ENCODE measurements at regions not wholly inside any gene's neighbourhood (a gene's known extent, or its start where the extent isn't known, plus 50 kb on each side); places are given as distances from the start of the nearest gene placed in this dataset.
"Not testable (repeated sequence)": the region's sequence is repeated elsewhere in the genome, so short reads cannot be mapped to it uniquely, and the experiment has no call there.

DNA sequence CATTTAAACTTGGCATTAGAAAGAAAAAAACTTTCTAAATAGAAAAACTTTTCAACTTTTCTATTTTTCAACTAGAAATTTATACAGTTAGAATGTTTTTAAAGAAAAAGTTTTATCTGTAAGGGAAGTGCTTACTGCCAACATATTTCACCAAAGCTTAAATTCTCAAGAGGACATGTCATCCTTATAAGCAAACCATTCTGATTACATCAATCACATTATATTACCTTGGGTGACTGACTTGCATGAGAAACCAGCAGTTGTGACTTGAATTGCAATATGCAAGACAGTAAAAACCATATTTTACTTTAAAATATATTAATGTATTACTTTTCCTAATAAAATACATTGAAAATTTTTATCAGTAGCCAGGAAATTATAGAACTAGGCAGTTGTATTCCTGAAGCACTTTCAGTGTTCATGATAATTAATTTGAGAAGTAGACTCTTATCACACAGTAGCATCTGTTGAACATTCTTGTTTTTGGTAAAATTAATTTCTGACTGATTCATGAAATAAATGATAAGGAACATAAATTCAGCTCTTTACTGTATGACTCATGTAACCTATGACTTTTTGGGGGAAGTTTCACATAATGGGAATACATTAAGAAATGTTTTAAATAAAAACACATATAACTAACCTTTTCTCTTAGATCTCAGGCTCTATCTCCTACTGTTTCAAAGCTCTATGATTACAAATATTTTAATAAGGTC lies 345.0 kb upstream of the CCDC179 start:
- Histone ChIP-seq H3K27me3 (ENCODE audit: control insufficient read depth, insufficient read depth, low read length) (no peaks in the 10 kb centered on the region), H3K36me3 (ENCODE audit: control insufficient read depth, insufficient read depth, low read length) (peaks cover 3% of the 10 kb centered on the region; the same call in 1 of the 2 replicates), H3K27ac (ENCODE audit: low read depth, low read length) (no peak overlapping the region), H3K9me3 (ENCODE audit: control insufficient read depth, insufficient read depth, low read depth, low read length) (peaks cover 24% of the 10 kb centered on the region), H3K9ac (ENCODE audit: low read length) (no peak overlapping the region), H3K4me1 (ENCODE audit: control insufficient read depth, insufficient read depth, low read length) (no peaks in the 10 kb centered on the region), H3K4me3 (ENCODE audit: low read depth, low read length) (no peak overlapping the region)

- Histone ChIP-seq H3K27me3 (ENCODE audit: control insufficient read depth, insufficient read depth, low read length) (no peaks in the 10 kb centered on the region), H3K4me1 (ENCODE audit: control insufficient read depth, insufficient read depth, low read length) (no peaks in the 10 kb centered on the region), H3K9me3 (ENCODE audit: control insufficient read depth, insufficient read depth, low read depth, low read length) (peaks cover 19% of the 10 kb centered on the region), H3K9ac (ENCODE audit: low read length) (no peak overlapping the region), H3K36me3 (ENCODE audit: control insufficient read depth, insufficient read depth, low read length) (peaks cover 3% of the 10 kb centered on the region; the same call in 1 of the 2 replicates), H3K27ac (ENCODE audit: low read depth, low read length) (no peak overlapping the region), H3K4me3 (ENCODE audit: low read depth, low read length) (no peak overlapping the region)
Observed at GRCh38 chr11:23206741-23207336, 346.6 kb upstream of the CCDC179 start.

DNA sequence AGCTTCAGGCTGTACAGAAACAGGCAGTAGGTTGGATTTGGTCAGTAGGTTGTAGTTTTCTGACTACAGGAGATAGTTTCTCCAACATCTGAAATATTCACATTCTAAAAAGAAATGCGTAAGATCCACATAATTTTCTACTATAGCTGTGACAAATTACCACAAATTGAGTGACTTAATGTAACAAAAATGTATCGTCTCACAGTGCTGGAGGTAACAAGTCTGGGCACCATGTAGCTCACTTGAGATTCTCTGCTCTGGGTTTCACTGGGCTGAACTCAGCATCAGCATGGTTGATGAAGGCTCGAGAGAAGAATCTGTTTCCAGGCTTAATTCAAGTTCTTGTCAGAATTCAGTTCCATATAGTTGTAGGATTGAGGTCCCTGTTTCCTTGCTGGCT lies 350.9 kb upstream of the CCDC179 start:
- H3K4me1 ChIP-seq (ENCODE audit: control insufficient read depth, insufficient read depth, low read length), result no peaks in the 10 kb centered on the region
- H3K27me3 ChIP-seq (ENCODE audit: control insufficient read depth, insufficient read depth, low read length), result no peaks in the 10 kb centered on the region
- no peaks in the 10 kb centered on the region for H3K36me3 ChIP-seq (ENCODE audit: control insufficient read depth, insufficient read depth, low read length)
- H3K9me3 ChIP-seq (ENCODE audit: control insufficient read depth, insufficient read depth, low read depth, low read length), result no peaks in the 10 kb centered on the region
- H3K27ac ChIP-seq (ENCODE audit: low read depth, low read length), result no peak overlapping the region
- H3K9ac ChIP-seq (ENCODE audit: low read length), result no peak overlapping the region
- H3K4me3 ChIP-seq (ENCODE audit: low read depth, low read length), result no peak overlapping the region

DNA sequence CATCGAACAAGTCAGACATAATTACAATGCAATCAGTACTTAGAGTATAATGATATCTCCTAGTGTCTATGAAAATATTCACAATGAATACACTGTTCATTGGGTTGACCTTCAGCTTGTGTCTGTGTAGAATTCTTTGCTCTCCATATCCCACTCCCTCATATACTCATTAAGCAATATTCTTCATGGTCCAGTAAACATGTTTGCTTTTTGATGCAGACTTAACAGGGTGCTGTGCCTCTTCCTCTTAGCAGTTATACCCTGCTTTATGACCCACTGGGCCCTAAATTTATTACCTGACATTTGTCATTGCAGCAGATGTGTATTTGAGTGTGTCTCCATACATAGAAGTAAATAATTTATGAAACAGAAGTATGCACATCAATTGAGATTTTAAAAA lies 352.5 kb upstream of the CCDC179 start:
- Histone ChIP-seq H3K27me3 (ENCODE audit: control insufficient read depth, insufficient read depth, low read length) (no peaks in the 10 kb centered on the region), H3K27ac (ENCODE audit: low read depth, low read length) (no peak overlapping the region), H3K4me1 (ENCODE audit: control insufficient read depth, insufficient read depth, low read length) (no peaks in the 10 kb centered on the region)

DNA sequence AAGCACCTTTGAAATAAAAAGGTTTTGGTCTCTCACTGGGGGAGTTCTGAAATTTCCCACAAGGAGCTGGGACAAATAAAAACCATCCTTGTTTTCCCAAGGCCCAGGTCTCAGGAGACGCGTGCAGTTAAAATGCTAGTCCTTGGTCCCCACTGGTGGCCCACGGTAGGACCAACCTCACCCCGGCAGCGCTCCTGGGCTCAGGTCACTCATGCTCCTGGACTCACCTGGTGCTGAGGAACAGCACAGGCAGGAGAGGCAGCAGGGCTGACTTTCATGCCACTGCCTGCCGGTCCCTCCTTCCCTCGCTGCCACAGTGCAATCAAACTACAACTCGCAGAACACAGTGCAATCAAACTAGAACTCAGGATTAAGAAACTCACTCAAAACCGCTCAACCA lies 356.8 kb upstream of the CCDC179 start:
- Histone ChIP-seq H3K4me1 (ENCODE audit: control insufficient read depth, insufficient read depth, low read length) (no peaks in the 10 kb centered on the region), H3K9ac (ENCODE audit: low read length) (no peak overlapping the region), H3K4me3 (ENCODE audit: low read depth, low read length) (no peak overlapping the region), H3K36me3 (ENCODE audit: control insufficient read depth, insufficient read depth, low read length) (no peaks in the 10 kb centered on the region), H3K27me3 (ENCODE audit: control insufficient read depth, insufficient read depth, low read length) (no peaks in the 10 kb centered on the region), H3K27ac (ENCODE audit: low read depth, low read length) (no peak overlapping the region), H3K9me3 (ENCODE audit: control insufficient read depth, insufficient read depth, low read depth, low read length) (no peaks in the 10 kb centered on the region)

More for the DNA sequence above, 352.5 kb upstream of the CCDC179 start:
- Histone ChIP-seq H3K9me3 (ENCODE audit: control insufficient read depth, insufficient read depth, low read depth, low read length) (no peaks in the 10 kb centered on the region), H3K4me3 (ENCODE audit: low read depth, low read length) (no peak overlapping the region), H3K36me3 (ENCODE audit: control insufficient read depth, insufficient read depth, low read length) (no peaks in the 10 kb centered on the region), H3K9ac (ENCODE audit: low read length) (no peak overlapping the region)

- not testable (repeated sequence) for H3K27ac ChIP-seq (ENCODE audit: low read depth, low read length); H3K9ac ChIP-seq (ENCODE audit: low read length); H3K4me3 ChIP-seq (ENCODE audit: low read depth, low read length); H3K36me3 ChIP-seq (ENCODE audit: control insufficient read depth, insufficient read depth, low read length); H3K27me3 ChIP-seq (ENCODE audit: control insufficient read depth, insufficient read depth, low read length); H3K9me3 ChIP-seq (ENCODE audit: control insufficient read depth, insufficient read depth, low read depth, low read length); H3K4me1 ChIP-seq (ENCODE audit: control insufficient read depth, insufficient read depth, low read length)
Observed at GRCh38 chr11:23220086-23220485, 359.8 kb upstream of the CCDC179 start.

DNA sequence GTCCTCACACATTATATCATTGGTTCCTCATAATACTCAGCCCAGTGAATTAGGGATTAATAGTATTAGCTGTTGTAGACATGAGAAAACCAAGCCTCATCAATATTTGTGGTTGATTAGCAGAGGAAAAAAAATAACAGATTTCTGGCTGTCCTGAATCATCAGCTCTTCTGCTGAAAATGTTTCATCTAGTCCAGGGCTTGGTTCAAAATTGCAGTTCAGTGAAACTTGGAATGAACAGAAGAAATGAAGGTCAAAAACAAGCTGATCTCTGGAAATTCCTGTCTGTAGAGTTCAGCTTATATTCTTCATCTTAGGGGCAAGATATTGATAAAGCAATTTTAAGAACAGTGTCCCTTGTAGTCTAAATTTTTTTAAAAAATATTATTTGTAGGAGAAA lies 361.1 kb upstream of the CCDC179 start:
- no peaks in the 10 kb centered on the region for H3K27me3 ChIP-seq (ENCODE audit: control insufficient read depth, insufficient read depth, low read length)
- H3K27ac ChIP-seq (ENCODE audit: low read depth, low read length), result no peak overlapping the region
- no peak overlapping the region for H3K4me3 ChIP-seq (ENCODE audit: low read depth, low read length)
- H3K36me3 ChIP-seq (ENCODE audit: control insufficient read depth, insufficient read depth, low read length), result no peaks in the 10 kb centered on the region
- no peaks in the 10 kb centered on the region for H3K4me1 ChIP-seq (ENCODE audit: control insufficient read depth, insufficient read depth, low read length)
- H3K9me3 ChIP-seq (ENCODE audit: control insufficient read depth, insufficient read depth, low read depth, low read length), result no peaks in the 10 kb centered on the region
- no peak overlapping the region for H3K9ac ChIP-seq (ENCODE audit: low read length)

GRCh38 chr11:23226331-23227077 lies 366.2 kb upstream of the CCDC179 start:
- H3K27me3 ChIP-seq (ENCODE audit: control insufficient read depth, insufficient read depth, low read length), result no peaks in the 10 kb centered on the region
- H3K4me3 ChIP-seq (ENCODE audit: low read depth, low read length), result no peak overlapping the region
- H3K4me1 ChIP-seq (ENCODE audit: control insufficient read depth, insufficient read depth, low read length), result no peaks in the 10 kb centered on the region
- H3K27ac ChIP-seq (ENCODE audit: low read depth, low read length), result no peak overlapping the region
- H3K9me3 ChIP-seq (ENCODE audit: control insufficient read depth, insufficient read depth, low read depth, low read length), result no peaks in the 10 kb centered on the region
- H3K36me3 ChIP-seq (ENCODE audit: control insufficient read depth, insufficient read depth, low read length), result no peaks in the 10 kb centered on the region
- H3K9ac ChIP-seq (ENCODE audit: low read length), result no peak overlapping the region

- Histone ChIP-seq H3K9me3 (ENCODE audit: control insufficient read depth, insufficient read depth, low read depth, low read length) (no peaks in the 10 kb centered on the region), H3K4me3 (ENCODE audit: low read depth, low read length) (no peak overlapping the region), H3K27me3 (ENCODE audit: control insufficient read depth, insufficient read depth, low read length) (no peaks in the 10 kb centered on the region), H3K9ac (ENCODE audit: low read length) (no peak overlapping the region), H3K36me3 (ENCODE audit: control insufficient read depth, insufficient read depth, low read length) (no peaks in the 10 kb centered on the region), H3K27ac (ENCODE audit: low read depth, low read length) (no peak overlapping the region), H3K4me1 (ENCODE audit: control insufficient read depth, insufficient read depth, low read length) (no peaks in the 10 kb centered on the region; the same call in 1 of the 2 replicates)
Observed at GRCh38 chr11:23227078-23227445, 366.8 kb upstream of the CCDC179 start.

DNA sequence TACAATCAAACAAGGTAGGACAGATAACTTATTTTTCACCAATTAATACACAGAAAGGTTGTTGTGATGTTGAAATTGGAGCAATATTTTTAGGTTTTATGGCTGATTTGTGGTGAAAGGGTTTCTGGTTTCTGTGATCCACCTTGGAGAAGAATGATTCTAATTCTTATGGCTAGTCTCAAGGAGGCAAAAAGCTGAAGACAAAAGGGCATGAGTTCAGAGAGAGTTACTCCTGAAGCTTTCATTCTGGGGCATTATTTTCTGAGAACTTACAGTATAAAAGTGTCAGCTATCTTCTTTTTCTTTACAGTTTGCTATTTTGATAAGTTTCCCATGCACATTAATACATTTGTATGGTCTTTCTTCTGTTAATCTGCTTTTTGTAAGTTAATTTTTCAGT lies 372.4 kb upstream of the CCDC179 start:
- Histone ChIP-seq H3K27ac (ENCODE audit: low read depth, low read length) (no peak overlapping the region), H3K4me3 (ENCODE audit: low read depth, low read length) (no peak overlapping the region), H3K9me3 (ENCODE audit: control insufficient read depth, insufficient read depth, low read depth, low read length) (no peaks in the 10 kb centered on the region), H3K4me1 (ENCODE audit: control insufficient read depth, insufficient read depth, low read length) (no peaks in the 10 kb centered on the region; the same call in 1 of the 2 replicates), H3K9ac (ENCODE audit: low read length) (no peak overlapping the region), H3K36me3 (ENCODE audit: control insufficient read depth, insufficient read depth, low read length) (no peaks in the 10 kb centered on the region), H3K27me3 (ENCODE audit: control insufficient read depth, insufficient read depth, low read length) (no peaks in the 10 kb centered on the region)

- H3K4me3 ChIP-seq (ENCODE audit: low read depth, low read length), result no peak overlapping the region
- no peak overlapping the region for H3K27ac ChIP-seq (ENCODE audit: low read depth, low read length)
- no peak overlapping the region for H3K9ac ChIP-seq (ENCODE audit: low read length)
- H3K27me3 ChIP-seq (ENCODE audit: control insufficient read depth, insufficient read depth, low read length), result no peaks in the 10 kb centered on the region
- no peaks in the 10 kb centered on the region; the same call in 1 of the 2 replicates for H3K4me1 ChIP-seq (ENCODE audit: control insufficient read depth, insufficient read depth, low read length)
- no peaks in the 10 kb centered on the region for H3K9me3 ChIP-seq (ENCODE audit: control insufficient read depth, insufficient read depth, low read depth, low read length)
- H3K36me3 ChIP-seq (ENCODE audit: control insufficient read depth, insufficient read depth, low read length), result no peaks in the 10 kb centered on the region
Observed at GRCh38 chr11:23233075-23233474, 372.8 kb upstream of the CCDC179 start.

Data from HUES6 (cell line).